H9 (cell line): ENCODE measurements at regions not wholly inside any gene's neighbourhood (a gene's known extent, or its start where the extent isn't known, plus 50 kb on each side); places are given as distances from the start of the nearest gene placed in this dataset.

Source experiments
- DNase-seq: peaks from one replicate; pipeline ENCODE4 v3.0.0-alpha.2; 2017
- H2AFZ ChIP-seq: one replicate; pipeline ENCODE4 v1.6.1; 2013; ENCODE audit warnings: mild to moderate bottlenecking, low read length, control low read depth, moderate library complexity
- H2AK5ac ChIP-seq: 2 replicates; pipeline ENCODE4 v1.6.1; 2013; ENCODE audit warnings: low read length, control low read depth, mixed read lengths; ENCODE audit not compliant: insufficient read length
- H2BK120ac ChIP-seq: one replicate; pipeline ENCODE4 v1.6.1; 2013; ENCODE audit warnings: low read depth, mild to moderate bottlenecking, low read length, control low read depth, inconsistent platforms; ENCODE audit not compliant: poor library complexity, severe bottlenecking
- H2BK12ac ChIP-seq: 2 replicates; pipeline ENCODE4 v1.6.1; 2013; ENCODE audit warnings: low read length, control low read depth, mixed read lengths, low read depth; ENCODE audit not compliant: insufficient read length
- H2BK15ac ChIP-seq: 2 replicates; pipeline ENCODE4 v1.6.1; 2013; ENCODE audit warnings: low read depth, low read length, control low read depth
- H2BK20ac ChIP-seq: one replicate; pipeline ENCODE4 v1.6.1; 2013; ENCODE audit warnings: low read depth, mild to moderate bottlenecking, low read length, control low read depth, inconsistent platforms; ENCODE audit not compliant: poor library complexity, severe bottlenecking
- H2BK5ac ChIP-seq: 2 replicates; pipeline ENCODE4 v1.6.1; 2013; ENCODE audit warnings: low read length, control low read depth, mixed read lengths; ENCODE audit not compliant: insufficient read length
- H3K14ac ChIP-seq: 2 replicates; pipeline ENCODE4 v1.6.1; 2013; ENCODE audit warnings: low read length, control low read depth; ENCODE audit not compliant: insufficient read depth
- H3K18ac ChIP-seq: 2 replicates; pipeline ENCODE4 v1.6.1; 2013; ENCODE audit warnings: low read depth, mild to moderate bottlenecking, mixed read lengths, low read length, control low read depth; ENCODE audit not compliant: insufficient read length
- H3K23ac ChIP-seq: 2 replicates; pipeline ENCODE4 v1.6.1; 2013; ENCODE audit warnings: low read length, control low read depth, mixed read lengths, low read depth; ENCODE audit not compliant: insufficient read length
- H3K23me2 ChIP-seq: 2 replicates; pipeline ENCODE4 v1.6.1; 2013; ENCODE audit warnings: low read depth, mild to moderate bottlenecking, mixed read lengths, low read length, control low read depth; ENCODE audit not compliant: insufficient read length, poor library complexity, severe bottlenecking
- H3K27ac ChIP-seq: 2 replicates; pipeline ENCODE4 v1.5.1; 2013; ENCODE audit warnings: low read length, control low read depth, mixed read lengths, low read depth; ENCODE audit not compliant: insufficient read length
- H3K27me3 ChIP-seq: 2 replicates; pipeline ENCODE4 v1.6.1; 2013; ENCODE audit warnings: low read length, control low read depth, inconsistent platforms; ENCODE audit not compliant: insufficient read depth
- H3K4ac ChIP-seq: 2 replicates; pipeline ENCODE4 v1.6.1; 2013; ENCODE audit warnings: low read depth, mild to moderate bottlenecking, control low read depth, inconsistent platforms, low read length, moderate library complexity
- H3K4me1 ChIP-seq: 2 replicates; pipeline ENCODE4 v1.6.1; 2013; ENCODE audit warnings: low read length, control low read depth, inconsistent platforms; ENCODE audit not compliant: insufficient read depth
- H3K4me2 ChIP-seq: 2 replicates; pipeline ENCODE4 v1.6.1; 2013; ENCODE audit warnings: low read length, control low read depth, mixed read lengths; ENCODE audit not compliant: insufficient read length, insufficient read depth
- H3K56ac ChIP-seq: 2 replicates; pipeline ENCODE4 v1.6.1; 2013; ENCODE audit warnings: low read depth, mild to moderate bottlenecking, mixed read lengths, low read length, control low read depth; ENCODE audit not compliant: insufficient read length
- H3K79me1 ChIP-seq: 2 replicates; pipeline ENCODE4 v1.6.1; 2013; ENCODE audit warnings: low read depth, mild to moderate bottlenecking, moderate library complexity, low read length, control low read depth, inconsistent platforms; ENCODE audit not compliant: insufficient read depth, poor library complexity, severe bottlenecking
- H3K79me2 ChIP-seq: 2 replicates; pipeline ENCODE4 v1.6.1; 2013; ENCODE audit warnings: low read length, control low read depth, inconsistent platforms; ENCODE audit not compliant: insufficient read depth
- H3K9ac ChIP-seq: 2 replicates; pipeline ENCODE4 v1.6.1; 2013; ENCODE audit warnings: low read length, control low read depth, mixed read lengths; ENCODE audit not compliant: insufficient read length; ENCODE audit errors: extremely low read depth
- H3K9me3 ChIP-seq: one replicate; pipeline ENCODE4 v1.6.1; 2013; ENCODE audit warnings: low read depth, low read length, inconsistent platforms; ENCODE audit not compliant: control insufficient read depth
- H3T11ph ChIP-seq: one replicate; pipeline ENCODE4 v1.6.1; 2013; ENCODE audit warnings: mild to moderate bottlenecking, low read length, control low read depth, inconsistent platforms
- H4K20me1 ChIP-seq: one replicate; pipeline ENCODE4 v1.6.1; 2013; ENCODE audit not compliant: control insufficient read depth, insufficient read length, insufficient read depth
- H4K5ac ChIP-seq: 2 replicates; pipeline ENCODE4 v1.6.1; 2013; ENCODE audit warnings: low read depth, mild to moderate bottlenecking, mixed read lengths, low read length, control low read depth; ENCODE audit not compliant: insufficient read length
- H4K8ac ChIP-seq: replicated peaks from 2 replicates; pipeline ENCODE4 v1.6.1; 2013; ENCODE audit warnings: low read length, control low read depth, mixed read lengths, low read depth; ENCODE audit not compliant: insufficient read length
- H4K91ac ChIP-seq: 2 replicates; pipeline ENCODE4 v1.6.1; 2013; ENCODE audit warnings: low read depth, mild to moderate bottlenecking, moderate library complexity, mixed read lengths, low read length, control low read depth; ENCODE audit not compliant: insufficient read length
- H3K27ac Mint-ChIP-seq, 3 experiments: 2 replicates in 2 of 3; 3 replicates in 1 of 3; pipeline ENCODE4 v1.8.0; 2020 to 2021; ENCODE audit warnings: mixed read lengths in 3 of 3, mild to moderate bottlenecking in 1 of 3, moderate library complexity in 1 of 3
- H3K27me3 Mint-ChIP-seq: 2 replicates; pipeline ENCODE4 v1.8.0; 2021; ENCODE audit warnings: low read depth, mild to moderate bottlenecking, moderate library complexity, mixed read lengths
- H3K36me3 Mint-ChIP-seq, 3 experiments: 2 replicates in 2 of 3; 3 replicates in 1 of 3; pipeline ENCODE4 v1.8.0; 2020 to 2021; ENCODE audit warnings: low read depth in 3 of 3, mixed read lengths in 3 of 3; ENCODE audit not compliant: insufficient read depth in 1 of 3
- H3K4me1 Mint-ChIP-seq, 2 experiments: 2 replicates each; pipeline ENCODE4 v1.8.0; 2020; ENCODE audit warnings: mixed read lengths in 2 of 2
- H3K4me3 Mint-ChIP-seq, 2 experiments: 2 replicates in 1 of 2; 3 replicates in 1 of 2; pipeline ENCODE4 v1.8.0; 2020 to 2021; ENCODE audit warnings: mild to moderate bottlenecking in 2 of 2, mixed read lengths in 2 of 2, moderate library complexity in 1 of 2
- H3K9me3 Mint-ChIP-seq, 2 experiments: 2 replicates in 1 of 2; 3 replicates in 1 of 2; pipeline ENCODE4 v1.8.0; 2020; ENCODE audit warnings: mild to moderate bottlenecking in 2 of 2, mixed read lengths in 2 of 2, moderate library complexity in 1 of 2
- WGBS: extraction: QIAGEN DNeasy Blood & Tissue Kit; methylation state at CpG from one replicate; pipeline ENCODE4 v1.1.7; 2013; ENCODE audit warnings: missing lambda C conversion rate, low lambda C conversion rate, mixed read lengths; ENCODE audit not compliant: insufficient read length; ENCODE audit errors: extremely low coverage; 5-methylcytosine and 5-hydroxymethylcytosine counted together
- TF ChIP-seq, protein P1 (sequence below): fragments of 200-600 bp; sonication (generic); conservative IDR thresholded peaks from 3 replicates; pipeline ENCODE4 v1.8.0; 2021; ENCODE audit warnings: antibody characterized with exemption, mild to moderate bottlenecking

DNA sequence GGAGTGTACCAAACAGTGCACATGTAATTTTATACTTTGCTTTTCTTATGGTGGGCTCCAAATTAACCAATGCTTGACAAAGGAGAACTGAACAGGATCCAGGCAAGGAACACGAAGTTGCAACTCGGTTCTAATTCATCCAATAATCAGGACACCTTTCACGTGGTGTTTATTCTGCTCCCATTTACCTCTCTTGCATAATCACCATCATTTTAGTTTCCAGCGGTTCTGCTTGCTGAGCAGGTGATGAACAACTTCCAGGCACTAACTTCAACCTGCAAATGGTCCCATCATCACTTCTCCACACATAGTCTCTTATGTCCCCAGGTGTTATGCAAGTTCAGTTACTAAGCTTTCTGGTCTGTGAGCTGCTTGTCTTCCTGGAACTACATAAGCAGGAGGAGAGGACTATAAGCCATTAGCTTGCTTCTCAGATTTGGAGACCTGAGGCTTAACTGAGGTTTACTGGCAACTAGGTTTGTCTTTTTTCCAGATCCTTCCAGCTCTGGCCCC, 326.8 kb upstream of the SLC30A5 start:
- no peak overlapping the region for H3K23ac ChIP-seq
- no peak overlapping the region for H3K14ac ChIP-seq
- no peak overlapping the region for H2BK5ac ChIP-seq
- H3K27ac ChIP-seq: no peak overlapping the region
- Mint-ChIP-seq H3K9me3 (no peaks in the 10 kb centered on the region), H3K36me3 (no peaks in the 10 kb centered on the region), H3K27ac (no peak overlapping the region), H3K4me1 (peaks cover 0 to 3% of the 10 kb centered on the region in 2 experiments; a peak in 2 of 4 replicates), H3K4me3 (no peak overlapping the region), H3K27me3 (peaks cover 1% of the 10 kb centered on the region; the same call in 1 of the 2 replicates)
- no peak overlapping the region for H3K4me2 ChIP-seq
- DNase-seq: no peak
- H2BK120ac ChIP-seq: no peak overlapping the region
- no peak overlapping the region for H3T11ph ChIP-seq
- H2AFZ ChIP-seq: no peak overlapping the region
- no CpG with 5 or more reads among the region's 4 CpGs for WGBS
- H3K79me1 ChIP-seq: no peaks in the 10 kb centered on the region
- no peaks in the 10 kb centered on the region for H3K27me3 ChIP-seq
- no peaks in the 10 kb centered on the region for H3K79me2 ChIP-seq
- no peaks in the 10 kb centered on the region for H4K20me1 ChIP-seq
- no peaks in the 10 kb centered on the region for H3K4me1 ChIP-seq
- H2AK5ac ChIP-seq: no peak overlapping the region
- no peak overlapping the region for H3K9ac ChIP-seq
- no peak overlapping the region for H2BK20ac ChIP-seq
- H3K56ac ChIP-seq: no peak overlapping the region
- no peak overlapping the region for H4K91ac ChIP-seq
- H2BK15ac ChIP-seq: no peak overlapping the region
- H3K9me3 ChIP-seq: no peaks in the 10 kb centered on the region
- H3K23me2 ChIP-seq: no peaks in the 10 kb centered on the region
- no peak overlapping the region for H4K5ac ChIP-seq
- TF ChIP-seq, protein P1, sequence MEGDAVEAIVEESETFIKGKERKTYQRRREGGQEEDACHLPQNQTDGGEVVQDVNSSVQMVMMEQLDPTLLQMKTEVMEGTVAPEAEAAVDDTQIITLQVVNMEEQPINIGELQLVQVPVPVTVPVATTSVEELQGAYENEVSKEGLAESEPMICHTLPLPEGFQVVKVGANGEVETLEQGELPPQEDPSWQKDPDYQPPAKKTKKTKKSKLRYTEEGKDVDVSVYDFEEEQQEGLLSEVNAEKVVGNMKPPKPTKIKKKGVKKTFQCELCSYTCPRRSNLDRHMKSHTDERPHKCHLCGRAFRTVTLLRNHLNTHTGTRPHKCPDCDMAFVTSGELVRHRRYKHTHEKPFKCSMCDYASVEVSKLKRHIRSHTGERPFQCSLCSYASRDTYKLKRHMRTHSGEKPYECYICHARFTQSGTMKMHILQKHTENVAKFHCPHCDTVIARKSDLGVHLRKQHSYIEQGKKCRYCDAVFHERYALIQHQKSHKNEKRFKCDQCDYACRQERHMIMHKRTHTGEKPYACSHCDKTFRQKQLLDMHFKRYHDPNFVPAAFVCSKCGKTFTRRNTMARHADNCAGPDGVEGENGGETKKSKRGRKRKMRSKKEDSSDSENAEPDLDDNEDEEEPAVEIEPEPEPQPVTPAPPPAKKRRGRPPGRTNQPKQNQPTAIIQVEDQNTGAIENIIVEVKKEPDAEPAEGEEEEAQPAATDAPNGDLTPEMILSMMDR: no peak
- no peak overlapping the region for H2BK12ac ChIP-seq
- H3K4ac ChIP-seq: no peak overlapping the region
- H4K8ac ChIP-seq: no peak overlapping the region
- H3K18ac ChIP-seq: no peak overlapping the region
